Thyroid gland (tissue), 4 donors: ENCODE measurements at regions not wholly inside any gene's neighbourhood (a gene's known extent, or its start where the extent isn't known, plus 50 kb on each side); places are given as distances from the start of the nearest gene placed in this dataset.

ENCODE experiments used
- DNase-seq, 2 donors: peaks; one replicate each; pipeline ENCODE4 v3.0.0-alpha.2; 2019
- H3K27ac ChIP-seq, 3 donors: fragments of 200-600 bp; sonication (generic); 1 replicate in 2 of 3; 2 replicates in 1 of 3; pipeline ENCODE4 v1.5.1; 2016 to 2019; ENCODE audit warnings: mild to moderate bottlenecking in 1 of 3, moderate library complexity in 1 of 3
- H3K27me3 ChIP-seq: fragments of 200-600 bp; sonication (generic); one replicate; pipeline ENCODE4 v1.5.1; 2019
- H3K36me3 ChIP-seq, 2 donors: fragments of 200-600 bp; sonication (generic); one replicate each; pipeline ENCODE4 v1.5.1; 2016 to 2019
- H3K4me1 ChIP-seq, 2 donors: fragments of 200-600 bp; sonication (generic); one replicate each; pipeline ENCODE4 v1.5.1; 2017 to 2019
- H3K4me3 ChIP-seq, 3 donors: fragments of 200-600 bp; sonication (generic); replicated peaks in 1 of 3; 1 replicate in 2 of 3; 2 replicates in 1 of 3; pipeline ENCODE4 v1.5.1; 2016; ENCODE audit warnings: mild to moderate bottlenecking in 1 of 3
- H3K9me3 ChIP-seq: fragments of 200-600 bp; sonication (generic); one replicate; pipeline ENCODE4 v1.5.1; 2017
- CTCF ChIP-seq, 6 experiments: fragments of 200-600 bp in 3 of 6; fragments of 450-650 bp in 3 of 6; sonication (generic) in 3 of 6; IDR thresholded peaks; one replicate each; pipeline ENCODE4 v1.5.1; 2016 to 2019; ENCODE audit warnings: antibody characterized with exemption in 6 of 6, mild to moderate bottlenecking in 2 of 6, inconsistent platforms in 1 of 6, moderate library complexity in 1 of 6
- POLR2A ChIP-seq, 2 donors: fragments of 450-650 bp; IDR thresholded peaks; one replicate each; pipeline ENCODE4 v1.6.1; 2017; ENCODE audit warnings: antibody characterized with exemption in 2 of 2, mild to moderate bottlenecking in 2 of 2, moderate library complexity in 1 of 2
- WGBS, 2 donors: methylation state at CpG; one replicate each; pipeline ENCODE4 v1.1.5; 2017; 5-methylcytosine and 5-hydroxymethylcytosine counted together
- intact Hi-C: fragments of 100-400 bp; cut with DNase I; formaldehyde crosslinking; loops from one replicate; pipeline ENCODE4 v1.15.1; 2023

GRCh38 chr2:107025291-107025857, 139.4 kb upstream of the ST6GAL2 start:
- no peak for TF ChIP-seq CTCF (IDR thresholded peaks at IDR 0.05)
- no peak for TF ChIP-seq POLR2A (IDR thresholded peaks at IDR 0.05)
- intact Hi-C loops, result no loop called here
- Histone ChIP-seq H3K36me3 (no peaks in the 10 kb centered on the region), H3K27ac (no peak overlapping the region), H3K9me3 (no peaks in the 10 kb centered on the region), H3K4me3 (no peak overlapping the region), H3K27me3 (no peaks in the 10 kb centered on the region), H3K4me1 (no peaks in the 10 kb centered on the region)
- no peak for DNase-seq
- 85 to 95% methylated on average over 6 of the region's 6 CpGs for WGBS, 2 donors

GRCh38 chr2:107025869-107026380, 140.0 kb upstream of the ST6GAL2 start:
- 88 to 94% methylated on average over 8 of the region's 8 CpGs for WGBS, 2 donors
- no peaks in the 10 kb centered on the region for H3K4me1 ChIP-seq
- H3K36me3 ChIP-seq, result no peaks in the 10 kb centered on the region
- H3K9me3 ChIP-seq, result no peaks in the 10 kb centered on the region
- H3K4me3 ChIP-seq, result no peak overlapping the region
- no peaks in the 10 kb centered on the region for H3K27me3 ChIP-seq
- H3K27ac ChIP-seq, result no peak overlapping the region
- DNase-seq, result no peak
- no peak for TF ChIP-seq CTCF (IDR thresholded peaks at IDR 0.05)
- no peak for TF ChIP-seq POLR2A (IDR thresholded peaks at IDR 0.05)
- intact Hi-C loops, result no loop called here

GRCh38 chr2:107027205-107027604, 141.2 kb upstream of the ST6GAL2 start:
- intact Hi-C loops, result no loop called here
- 67 to 74% methylated on average over 1 of the region's 1 CpG for WGBS, 2 donors
- Histone ChIP-seq H3K27me3 (no peaks in the 10 kb centered on the region), H3K9me3 (no peaks in the 10 kb centered on the region), H3K4me1 (no peaks in the 10 kb centered on the region), H3K27ac (no peak overlapping the region), H3K4me3 (no peak overlapping the region), H3K36me3 (no peaks in the 10 kb centered on the region)
- no peak for DNase-seq
- TF ChIP-seq CTCF (IDR thresholded peaks at IDR 0.05), result no peak

GRCh38 chr2:107027810-107028209, 141.8 kb upstream of the ST6GAL2 start:
- Histone ChIP-seq H3K36me3 (no peaks in the 10 kb centered on the region), H3K27ac (no peak overlapping the region), H3K27me3 (no peaks in the 10 kb centered on the region), H3K4me1 (peaks cover 3 to 6% of the 10 kb centered on the region in 2 donors), H3K4me3 (no peak overlapping the region), H3K9me3 (no peaks in the 10 kb centered on the region)
- DNase-seq, result no peak
- no peak for TF ChIP-seq CTCF (IDR thresholded peaks at IDR 0.05)
- no peak for TF ChIP-seq POLR2A (IDR thresholded peaks at IDR 0.05)
- intact Hi-C loops, result no loop called here

- no peak overlapping the region for H3K4me3 ChIP-seq
- no peaks in the 10 kb centered on the region for H3K36me3 ChIP-seq
- peaks cover 3 to 12% of the 10 kb centered on the region in 2 donors for H3K4me1 ChIP-seq
- H3K27ac ChIP-seq, result no peak overlapping the region
- TF ChIP-seq POLR2A (IDR thresholded peaks at IDR 0.05) (no peak), CTCF (IDR thresholded peaks at IDR 0.05) (no peak)
- WGBS, 2 donors, result 19 to 27% methylated on average over 1 of the region's 1 CpG
- DNase-seq, result no peak
- intact Hi-C loops, result no loop called here
- H3K9me3 ChIP-seq, result no peaks in the 10 kb centered on the region
- no peaks in the 10 kb centered on the region for H3K27me3 ChIP-seq
Observed at GRCh38 chr2:107028661-107029060, 142.7 kb upstream of the ST6GAL2 start.
